SH-SY5Y (cell line): ENCODE measurements at regions not wholly inside any gene's neighbourhood (a gene's known extent, or its start where the extent isn't known, plus 50 kb on each side); places are given as distances from the start of the nearest gene placed in this dataset.
A peak's percentile ranks its signal among the peaks of the same experiment; 100 is the strongest.

Experiments
- GATA2 ChIP-seq: IDR thresholded peaks from 2 replicates; pipeline ENCODE4 v1.6.1; 2011; ENCODE audit warnings: mild to moderate bottlenecking, low read depth, low read length
- GATA3 ChIP-seq: IDR thresholded peaks from 2 replicates; pipeline ENCODE4 v1.6.1; 2011; ENCODE audit warnings: low read depth, mild to moderate bottlenecking, low read length, moderate library complexity

GRCh38 chr21:28439788-28440187 is 552.9 kb downstream of the LTN1 start:
- TF ChIP-seq GATA2, result no peak
- no peak for TF ChIP-seq GATA3

DNA sequence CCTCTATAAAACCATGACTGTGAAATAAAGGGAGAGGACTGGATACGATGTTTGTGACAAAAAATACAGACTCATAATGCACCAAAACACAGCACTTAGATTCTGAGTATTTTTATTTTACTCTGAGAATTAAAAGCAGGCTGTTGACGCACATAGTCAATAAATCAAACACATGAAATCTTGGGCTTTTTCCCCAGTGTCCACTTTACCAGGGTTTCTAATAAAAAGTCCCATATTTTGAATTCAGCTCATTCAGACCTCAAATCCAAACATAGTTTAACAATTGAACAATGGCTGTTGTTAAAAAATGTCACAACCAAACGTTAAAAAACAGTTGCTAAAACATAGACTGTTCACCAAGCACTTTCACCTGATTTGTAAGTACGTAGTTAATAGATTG is 553.4 kb downstream of the LTN1 start:
- TF ChIP-seq GATA2 (no peak), GATA3 (no peak)

DNA sequence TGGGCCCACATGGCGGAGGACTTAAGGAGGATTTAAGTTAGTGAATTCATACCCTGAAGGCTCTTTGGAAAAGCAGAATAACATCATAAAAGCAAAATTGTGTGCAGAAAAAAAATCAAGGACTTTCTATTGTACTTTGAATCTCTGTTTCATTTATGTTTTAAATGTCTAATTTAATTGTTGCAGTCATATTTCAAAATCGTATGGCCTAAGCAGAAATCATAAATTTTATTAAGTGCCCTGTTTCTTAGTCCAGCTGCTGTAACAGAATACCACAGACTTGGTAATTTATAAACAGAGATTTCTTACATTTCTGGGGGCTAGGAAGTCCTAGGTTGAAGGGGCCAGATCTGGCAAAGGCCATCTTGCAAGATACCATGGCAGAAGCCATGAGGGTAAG is 555.6 kb downstream of the LTN1 start:
- TF ChIP-seq GATA3, result no peak
- no peak for TF ChIP-seq GATA2

DNA sequence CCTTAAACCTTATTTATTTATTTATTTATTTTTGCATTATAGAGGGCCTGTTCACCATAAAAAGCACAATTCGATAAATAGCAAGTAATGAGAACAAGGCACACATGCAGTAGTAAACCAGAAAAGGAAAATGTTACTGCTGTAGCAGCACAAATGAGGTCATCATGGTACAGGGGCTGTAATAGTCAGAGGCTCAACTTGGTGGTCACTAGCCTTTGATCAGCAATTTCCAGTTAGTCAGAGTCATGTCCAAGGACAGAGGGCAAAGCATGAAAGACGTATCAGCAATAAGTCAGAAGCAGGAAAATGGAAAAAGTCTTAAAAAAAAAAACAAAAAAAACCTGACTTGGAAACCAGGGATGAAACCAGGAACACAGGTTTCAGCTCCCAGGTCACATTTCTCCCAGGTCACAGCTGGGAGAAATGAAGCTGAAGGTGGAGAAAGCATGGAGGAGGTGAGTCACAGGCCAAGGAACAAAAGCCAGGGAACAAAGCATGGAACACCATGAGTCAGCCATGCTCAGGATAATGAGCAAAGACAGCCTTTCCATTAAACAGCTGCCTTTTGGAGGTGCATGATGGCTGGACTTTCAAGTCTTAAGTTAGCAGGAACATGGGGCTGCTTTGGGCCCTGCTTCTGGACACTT is 556.3 kb downstream of the LTN1 start:
- TF ChIP-seq GATA3, result no peak
- no peak for TF ChIP-seq GATA2

GRCh38 chr21:28431527-28432200 is 561.0 kb downstream of the LTN1 start:
- TF ChIP-seq GATA2 (no peak), GATA3 (no peak)

DNA sequence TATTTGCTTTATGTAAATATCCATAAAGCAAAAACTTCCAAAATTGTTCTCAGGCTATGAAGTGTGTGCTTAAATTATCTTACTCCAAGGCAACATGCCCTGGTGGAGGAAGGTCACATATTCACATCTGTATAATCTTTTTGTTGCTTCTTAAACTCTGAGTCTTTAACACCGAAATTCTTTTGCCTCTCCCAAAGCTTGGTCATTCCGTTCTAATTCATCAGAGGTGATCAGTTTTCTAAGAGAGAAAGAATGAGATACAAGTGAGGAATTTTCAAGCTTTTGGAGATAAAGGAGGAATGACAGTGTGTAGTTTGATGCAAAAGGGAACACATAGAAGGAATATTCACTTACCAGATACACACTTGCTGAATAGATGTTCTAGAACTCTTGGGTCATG is 561.7 kb downstream of the LTN1 start:
- no peak for TF ChIP-seq GATA2
- TF ChIP-seq GATA3, result no peak

DNA sequence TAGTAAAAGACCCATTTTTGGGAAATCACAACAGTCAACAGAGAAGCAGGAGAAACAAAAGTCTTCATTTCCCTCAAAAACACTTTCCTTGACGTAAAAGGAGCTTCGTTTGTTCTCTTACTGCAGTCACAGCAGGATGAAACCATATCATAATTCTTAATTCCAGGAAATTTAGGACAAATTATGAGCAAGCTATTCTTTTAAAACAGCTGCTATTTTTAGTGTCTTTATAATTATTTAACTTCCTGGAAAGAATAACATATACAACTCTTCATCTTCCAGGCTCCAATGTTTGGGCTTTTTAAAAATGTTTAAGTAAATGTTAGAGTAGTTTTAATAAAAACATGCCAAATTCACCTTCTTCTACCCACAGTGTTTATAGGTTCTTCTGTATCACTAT is 563.5 kb downstream of the LTN1 start:
- TF ChIP-seq GATA3, result no peak
- no peak for TF ChIP-seq GATA2

DNA sequence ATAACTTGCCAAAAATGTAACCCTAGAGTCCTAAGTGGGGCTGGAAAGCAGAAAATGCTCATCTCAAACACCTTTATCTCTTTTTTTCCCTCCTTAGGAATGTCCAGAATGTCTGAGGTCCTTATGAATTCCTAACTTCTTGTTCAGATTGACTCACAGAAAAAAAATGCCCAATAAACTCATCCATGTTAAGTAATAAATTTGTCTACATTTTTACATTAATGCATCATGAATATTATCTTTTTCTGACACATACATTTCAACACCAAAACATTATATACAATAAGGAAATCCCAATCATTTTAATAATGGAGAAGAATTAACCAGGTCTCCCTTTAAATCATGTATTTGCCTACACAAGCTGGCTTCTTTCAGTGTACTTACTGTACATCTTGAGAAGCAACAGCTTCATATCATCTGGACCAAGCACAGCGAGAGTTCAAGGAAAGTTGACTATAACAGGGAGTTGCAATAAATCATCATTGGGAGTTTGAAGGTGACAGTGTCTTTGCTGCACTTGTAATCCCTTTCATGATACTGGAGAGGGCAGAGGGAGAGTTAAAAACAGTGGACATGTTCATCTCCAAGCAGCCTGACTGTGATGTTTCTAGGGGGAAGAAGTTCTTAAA is 565.2 kb downstream of the LTN1 start:
- TF ChIP-seq GATA3 (no peak), GATA2 (no peak)

DNA sequence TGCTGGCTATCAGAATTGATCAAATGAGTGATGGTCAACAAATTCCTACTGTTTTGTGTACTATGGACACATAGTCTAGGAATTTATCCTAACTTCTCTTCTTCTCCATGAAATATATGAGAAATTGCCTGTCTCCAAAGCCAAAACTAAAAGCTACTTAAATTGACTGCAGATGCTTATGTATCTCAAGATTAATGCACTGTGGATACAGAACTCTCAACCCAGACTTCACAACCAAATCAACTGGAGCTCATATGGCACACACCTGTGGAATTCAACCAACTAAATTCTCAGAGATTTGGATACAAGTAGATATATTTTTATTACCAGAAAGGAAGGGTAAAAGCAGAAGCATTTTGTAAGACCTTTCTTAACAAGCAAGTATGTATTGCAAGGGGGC is 566.1 kb downstream of the LTN1 start:
- TF ChIP-seq GATA2 (no peak), GATA3 (no peak)

DNA sequence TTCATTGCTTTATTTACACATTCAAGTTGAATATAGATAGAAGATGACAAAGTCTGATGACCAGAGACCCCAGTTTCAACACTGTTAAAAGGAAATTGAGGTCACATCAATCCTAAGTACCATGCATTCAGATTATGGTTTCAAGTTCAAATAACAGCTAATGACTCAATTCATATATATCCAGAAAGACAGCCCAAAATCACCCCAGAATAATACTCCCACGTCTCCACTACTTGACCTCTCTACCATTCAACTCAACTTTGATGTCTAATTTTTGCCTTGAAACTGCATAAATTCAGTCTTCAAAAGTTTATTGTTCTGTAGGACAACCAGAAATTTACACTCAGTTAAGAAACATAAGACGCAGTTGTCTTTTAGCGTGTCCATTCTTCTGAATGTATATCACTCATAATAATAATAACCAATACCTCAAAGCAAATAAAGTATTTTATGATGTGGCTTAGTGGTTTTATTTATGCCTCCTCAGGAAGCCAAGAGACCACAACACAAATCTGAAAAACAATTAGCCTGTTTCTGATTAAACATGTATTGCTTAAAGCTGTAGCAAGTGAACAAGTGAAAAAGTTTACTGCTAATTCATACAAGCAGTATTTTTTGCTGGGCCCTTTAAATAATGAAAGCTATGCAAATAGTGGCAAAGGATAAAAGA is 569.0 kb downstream of the LTN1 start:
- TF ChIP-seq GATA2 (no peak), GATA3 (no peak)

- TF ChIP-seq GATA3 (no peak), GATA2 (no peak)
Observed at GRCh38 chr21:28421716-28422524, 570.8 kb downstream of the LTN1 start.

GRCh38 chr21:28419811-28420210 is 572.9 kb downstream of the LTN1 start:
- no peak for TF ChIP-seq GATA3
- TF ChIP-seq GATA2, result no peak

DNA sequence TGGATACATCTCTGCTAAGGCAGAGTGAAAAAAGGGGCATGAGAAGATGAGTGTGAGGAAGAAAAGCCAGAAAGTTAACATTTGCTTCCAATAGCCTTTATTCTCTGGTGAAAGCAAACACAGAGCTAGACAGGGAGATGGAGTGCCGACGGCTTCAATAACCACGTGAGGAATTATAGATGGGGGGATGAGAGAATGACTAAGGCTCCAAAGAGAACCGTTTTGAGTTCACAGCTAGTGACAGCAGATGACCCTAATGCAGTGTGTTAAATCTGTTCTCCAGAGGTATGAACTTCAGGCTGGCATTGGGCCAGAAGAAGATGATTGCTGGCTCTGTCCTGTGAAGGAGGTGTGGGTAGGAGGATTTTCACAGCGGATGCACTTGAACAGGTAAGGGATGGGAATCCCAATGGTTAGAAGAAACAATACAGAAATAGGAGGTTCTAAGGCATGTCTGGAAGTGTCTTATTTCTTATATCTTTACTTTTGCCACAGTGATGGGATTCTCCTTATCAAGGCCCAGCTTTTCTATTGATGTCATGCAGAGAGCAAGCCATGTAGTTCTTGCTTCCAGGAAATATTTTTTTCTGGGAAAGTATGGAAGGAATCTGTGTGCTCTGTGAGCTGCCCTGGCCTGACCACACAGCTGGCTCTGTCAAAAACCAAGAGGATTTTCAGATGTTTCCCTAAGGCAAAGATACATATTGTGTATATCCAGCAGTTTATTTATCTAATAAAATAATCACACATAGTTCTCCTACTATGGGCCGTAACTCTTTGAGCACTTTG is 573.8 kb downstream of the LTN1 start:
- TF ChIP-seq GATA2, result no peak
- TF ChIP-seq GATA3, result no peak

GRCh38 chr21:28410256-28410655 is 582.4 kb downstream of the LTN1 start:
- TF ChIP-seq GATA2 (0 out of 2 replicates have a peak, but pooled peaks have one; percentile 17), GATA3 (peak; percentile 21; the same call in 1 of the 2 replicates)
